Fibroblast of villous mesenchyme (primary cell): ENCODE measurements at regions not wholly inside any gene's neighbourhood (a gene's known extent, or its start where the extent isn't known, plus 50 kb on each side); places are given as distances from the start of the nearest gene placed in this dataset.

Experiments
- DNase-seq: peaks from one replicate; pipeline ENCODE4 v3.0.0-alpha.2; 2010; ENCODE audit warnings: low read depth
- H3K4me3 ChIP-seq: 2 replicates; pipeline ENCODE4 v1.5.1; 2011; ENCODE audit warnings: low read depth, mild to moderate bottlenecking, low read length
- TF ChIP-seq, protein P1 (sequence below): IDR thresholded peaks from 2 replicates; pipeline ENCODE4 v1.5.1; 2012; ENCODE audit warnings: low read depth, mild to moderate bottlenecking, low read length; ENCODE audit not compliant: insufficient read depth

- no peak overlapping the region for H3K4me3 ChIP-seq
- TF ChIP-seq, protein P1, sequence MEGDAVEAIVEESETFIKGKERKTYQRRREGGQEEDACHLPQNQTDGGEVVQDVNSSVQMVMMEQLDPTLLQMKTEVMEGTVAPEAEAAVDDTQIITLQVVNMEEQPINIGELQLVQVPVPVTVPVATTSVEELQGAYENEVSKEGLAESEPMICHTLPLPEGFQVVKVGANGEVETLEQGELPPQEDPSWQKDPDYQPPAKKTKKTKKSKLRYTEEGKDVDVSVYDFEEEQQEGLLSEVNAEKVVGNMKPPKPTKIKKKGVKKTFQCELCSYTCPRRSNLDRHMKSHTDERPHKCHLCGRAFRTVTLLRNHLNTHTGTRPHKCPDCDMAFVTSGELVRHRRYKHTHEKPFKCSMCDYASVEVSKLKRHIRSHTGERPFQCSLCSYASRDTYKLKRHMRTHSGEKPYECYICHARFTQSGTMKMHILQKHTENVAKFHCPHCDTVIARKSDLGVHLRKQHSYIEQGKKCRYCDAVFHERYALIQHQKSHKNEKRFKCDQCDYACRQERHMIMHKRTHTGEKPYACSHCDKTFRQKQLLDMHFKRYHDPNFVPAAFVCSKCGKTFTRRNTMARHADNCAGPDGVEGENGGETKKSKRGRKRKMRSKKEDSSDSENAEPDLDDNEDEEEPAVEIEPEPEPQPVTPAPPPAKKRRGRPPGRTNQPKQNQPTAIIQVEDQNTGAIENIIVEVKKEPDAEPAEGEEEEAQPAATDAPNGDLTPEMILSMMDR = no peak
- DNase-seq = no peak
Measured at GRCh38 chrX:39361736-39362135, 560.5 kb downstream of the MID1IP1 start.

GRCh38 chrX:39367416-39367815, 566.2 kb downstream of the MID1IP1 start:
- DNase-seq = no peak
- TF ChIP-seq, protein P1 = no peak
- no peak overlapping the region for H3K4me3 ChIP-seq

DNA sequence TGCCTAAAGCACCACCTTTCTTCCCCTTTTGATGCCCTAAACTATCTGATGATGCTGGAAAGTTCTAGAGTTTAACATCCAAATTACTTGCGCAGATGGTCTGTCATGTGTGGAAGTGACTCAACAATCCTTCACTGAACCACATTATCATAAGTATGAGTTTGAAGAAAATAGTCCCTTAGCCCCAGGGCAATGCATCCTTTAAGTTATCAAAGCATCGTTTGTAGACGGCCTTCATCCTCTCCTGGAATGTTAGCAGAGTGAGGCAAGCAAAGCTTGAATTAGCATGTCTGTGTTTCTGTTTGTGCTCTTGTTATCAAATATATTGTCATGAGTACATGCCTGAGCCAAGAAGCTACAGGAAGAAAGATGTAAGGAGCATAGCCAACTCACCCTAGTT, 570.9 kb downstream of the MID1IP1 start:
- TF ChIP-seq, protein P1 = no peak
- no peak overlapping the region for H3K4me3 ChIP-seq
- DNase-seq = no peak

- DNase-seq = no peak
- no peak overlapping the region for H3K4me3 ChIP-seq
- TF ChIP-seq, protein P1 = no peak
Measured at GRCh38 chrX:39377157-39377556, 575.9 kb downstream of the MID1IP1 start.

DNA sequence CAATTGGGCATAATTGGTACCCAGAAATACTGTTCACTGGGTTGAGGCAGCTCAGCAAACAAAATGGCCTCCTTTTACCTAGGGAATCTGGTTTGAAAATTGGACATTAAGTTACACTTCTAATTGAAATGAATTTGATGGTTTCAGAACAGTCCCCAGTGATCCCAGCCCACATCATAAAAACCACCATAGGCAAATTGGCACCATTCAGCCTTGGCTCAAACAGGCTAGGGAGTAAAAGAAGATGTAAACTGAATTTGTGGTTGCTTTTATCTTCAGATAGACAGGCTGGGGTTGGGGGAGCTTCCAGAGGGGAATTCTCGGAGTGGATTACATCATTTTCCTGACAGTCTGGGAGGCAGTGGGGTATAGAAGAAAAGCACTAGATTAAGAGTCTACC, 576.5 kb downstream of the MID1IP1 start:
- TF ChIP-seq, protein P1 = no peak

DNA sequence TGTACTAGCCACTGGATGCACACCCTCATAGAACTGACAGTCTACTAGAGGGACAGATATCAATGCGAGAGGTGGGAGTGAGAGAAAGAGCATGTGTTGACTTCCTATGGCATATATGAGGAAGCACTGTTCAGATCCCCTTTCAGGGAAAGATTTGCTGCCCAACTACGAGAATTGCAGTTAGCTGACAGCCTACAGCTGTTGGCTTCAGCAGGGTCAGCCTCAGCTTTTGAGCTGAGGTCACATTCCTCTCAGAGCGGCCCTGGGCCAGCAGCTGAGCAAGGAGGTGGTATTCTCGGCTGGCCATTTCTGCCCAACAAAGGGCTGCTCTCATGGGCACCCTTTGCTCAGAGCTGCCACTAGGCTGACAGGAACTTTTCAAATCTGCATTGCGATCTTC, 580.2 kb downstream of the MID1IP1 start:
- TF ChIP-seq, protein P1 = no peak
- no peak for DNase-seq
- no peak overlapping the region for H3K4me3 ChIP-seq

More for the DNA sequence above, 576.5 kb downstream of the MID1IP1 start:
- no peak for DNase-seq
- no peak overlapping the region for H3K4me3 ChIP-seq

GRCh38 chrX:39384996-39385395, 583.7 kb downstream of the MID1IP1 start:
- TF ChIP-seq, protein P1 = no peak
- H3K4me3 ChIP-seq = no peak overlapping the region
- DNase-seq = no peak
